ENCODE measurements at regions not wholly inside any gene's neighbourhood (a gene's known extent, or its start where the extent isn't known, plus 50 kb on each side); places are given as distances from the start of the nearest gene placed in this dataset.

GRCh38 chr2:181354626-181355025 is 102.6 kb upstream of the ITGA4 start:
- H2AFZ ChIP-seq, result no peak overlapping the region
- POLR2A ChIA-PET (ENCODE audit: unreplicated experiment), result no interaction called here
- no peaks in the 10 kb centered on the region for H3K9me3 ChIP-seq (ENCODE audit: insufficient read depth, low read depth)
- no TSS peak for BruUV-seq (replicated peaks)
- TF ChIP-seq EZH2 (IDR thresholded peaks at IDR 0.05; ENCODE audit: low read depth) (no peak), CTCF (conservative IDR thresholded peaks at IDR 0.05) (no peak)
- intact Hi-C loops (cut with micrococcal nuclease; ENCODE audit: unreplicated experiment), result no loop called here
- no peak overlapping the region for H3K4me2 ChIP-seq
- no peaks in the 10 kb centered on the region for H4K20me1 ChIP-seq (ENCODE audit: insufficient read depth)
- no peaks in the 10 kb centered on the region for H3F3A ChIP-seq (ENCODE audit: insufficient read depth, low read depth)
- H3K79me2 ChIP-seq (ENCODE audit: low read depth), result no peaks in the 10 kb centered on the region
- no peak overlapping the region for H3K4me3 ChIP-seq
- no peaks in the 10 kb centered on the region for H3K9me2 ChIP-seq (ENCODE audit: insufficient read depth)
- CTCF ChIA-PET, result no interaction called here
- no peak for DNase-seq
- H3K27ac ChIP-seq, result no peak overlapping the region
- no peaks in the 10 kb centered on the region for H3K27me3 ChIP-seq (ENCODE audit: insufficient read depth, low read depth)
- H3K4me1 ChIP-seq (replicated peaks; ENCODE audit: insufficient read depth), result 0 out of 2 replicates have a peak, but pooled peaks cover 2% of the 10 kb centered on the region
- H3K36me3 ChIP-seq (ENCODE audit: low read depth), result no peaks in the 10 kb centered on the region

- no peak overlapping the region; the same call in 1 of the 2 replicates for H2AFZ ChIP-seq
- H3K36me3 ChIP-seq (ENCODE audit: low read depth), result no peaks in the 10 kb centered on the region
- H3K27ac ChIP-seq, result no peak overlapping the region
- no peak overlapping the region for H3K4me3 ChIP-seq
- intact Hi-C loops (cut with micrococcal nuclease; ENCODE audit: unreplicated experiment), result no loop called here
- H3K9me3 ChIP-seq (ENCODE audit: insufficient read depth, low read depth), result no peaks in the 10 kb centered on the region
- CTCF ChIA-PET, result no interaction called here
- no peak for DNase-seq
- POLR2A ChIA-PET (ENCODE audit: unreplicated experiment), result interaction anchor here (0.7 kb wide), 1 partner anchor 424 kb away, joined by 4 read pairs; no protein-coding TSS in a partner anchor
- no peaks in the 10 kb centered on the region for H3K27me3 ChIP-seq (ENCODE audit: insufficient read depth, low read depth)
- H3K9me2 ChIP-seq (ENCODE audit: insufficient read depth), result no peaks in the 10 kb centered on the region; the same call in 1 of the 2 replicates
- no peaks in the 10 kb centered on the region for H3K4me1 ChIP-seq (replicated peaks; ENCODE audit: insufficient read depth)
- H3F3A ChIP-seq (ENCODE audit: insufficient read depth, low read depth), result no peaks in the 10 kb centered on the region
- BruUV-seq (replicated peaks), result no TSS peak
- H4K20me1 ChIP-seq (ENCODE audit: insufficient read depth), result no peaks in the 10 kb centered on the region
- TF ChIP-seq EZH2 (IDR thresholded peaks at IDR 0.05; ENCODE audit: low read depth) (no peak), CTCF (conservative IDR thresholded peaks at IDR 0.05) (no peak)
- H3K4me2 ChIP-seq, result no peak overlapping the region
- H3K79me2 ChIP-seq (ENCODE audit: low read depth), result no peaks in the 10 kb centered on the region
Observed at GRCh38 chr2:181356526-181357130, 100.6 kb upstream of the ITGA4 start.

- ChIA-PET CTCF (no interaction called here), POLR2A (ENCODE audit: unreplicated experiment) (no interaction called here)
- no peaks in the 10 kb centered on the region for H4K20me1 ChIP-seq (ENCODE audit: insufficient read depth)
- intact Hi-C loops (cut with micrococcal nuclease; ENCODE audit: unreplicated experiment), result no loop called here
- BruUV-seq (replicated peaks), result no TSS peak
- no peaks in the 10 kb centered on the region for H3K9me3 ChIP-seq (ENCODE audit: insufficient read depth, low read depth)
- no peaks in the 10 kb centered on the region for H3K36me3 ChIP-seq (ENCODE audit: low read depth)
- no peak overlapping the region for H2AFZ ChIP-seq
- TF ChIP-seq CTCF (conservative IDR thresholded peaks at IDR 0.05) (no peak), EZH2 (IDR thresholded peaks at IDR 0.05; ENCODE audit: low read depth) (no peak)
- no peak overlapping the region for H3K4me3 ChIP-seq
- H3K9me2 ChIP-seq (ENCODE audit: insufficient read depth), result no peaks in the 10 kb centered on the region; the same call in 1 of the 2 replicates
- no peaks in the 10 kb centered on the region for H3K27me3 ChIP-seq (ENCODE audit: insufficient read depth, low read depth)
- H3F3A ChIP-seq (ENCODE audit: insufficient read depth, low read depth), result no peaks in the 10 kb centered on the region
- no peak overlapping the region for H3K27ac ChIP-seq
- H3K4me1 ChIP-seq (replicated peaks; ENCODE audit: insufficient read depth), result no peaks in the 10 kb centered on the region
- no peak for DNase-seq
- no peak overlapping the region for H3K4me2 ChIP-seq
- no peaks in the 10 kb centered on the region for H3K79me2 ChIP-seq (ENCODE audit: low read depth)
Observed at GRCh38 chr2:181357979-181358378, 99.2 kb upstream of the ITGA4 start.
